ENCODE measurements at regions not wholly inside any gene's neighbourhood (a gene's known extent, or its start where the extent isn't known, plus 50 kb on each side); places are given as distances from the start of the nearest gene placed in this dataset.

- Histone ChIP-seq H3K27me3 (ENCODE audit: control insufficient read depth, insufficient read depth, low read length) (no peaks in the 10 kb centered on the region), H3K4me3 (ENCODE audit: low read depth, low read length) (no peak overlapping the region), H3K36me3 (ENCODE audit: control insufficient read depth, insufficient read depth, low read length) (no peaks in the 10 kb centered on the region)
- ChIA-PET CTCF (no interaction called here), POLR2A (no interaction called here)
- TF ChIP-seq, protein P1, sequence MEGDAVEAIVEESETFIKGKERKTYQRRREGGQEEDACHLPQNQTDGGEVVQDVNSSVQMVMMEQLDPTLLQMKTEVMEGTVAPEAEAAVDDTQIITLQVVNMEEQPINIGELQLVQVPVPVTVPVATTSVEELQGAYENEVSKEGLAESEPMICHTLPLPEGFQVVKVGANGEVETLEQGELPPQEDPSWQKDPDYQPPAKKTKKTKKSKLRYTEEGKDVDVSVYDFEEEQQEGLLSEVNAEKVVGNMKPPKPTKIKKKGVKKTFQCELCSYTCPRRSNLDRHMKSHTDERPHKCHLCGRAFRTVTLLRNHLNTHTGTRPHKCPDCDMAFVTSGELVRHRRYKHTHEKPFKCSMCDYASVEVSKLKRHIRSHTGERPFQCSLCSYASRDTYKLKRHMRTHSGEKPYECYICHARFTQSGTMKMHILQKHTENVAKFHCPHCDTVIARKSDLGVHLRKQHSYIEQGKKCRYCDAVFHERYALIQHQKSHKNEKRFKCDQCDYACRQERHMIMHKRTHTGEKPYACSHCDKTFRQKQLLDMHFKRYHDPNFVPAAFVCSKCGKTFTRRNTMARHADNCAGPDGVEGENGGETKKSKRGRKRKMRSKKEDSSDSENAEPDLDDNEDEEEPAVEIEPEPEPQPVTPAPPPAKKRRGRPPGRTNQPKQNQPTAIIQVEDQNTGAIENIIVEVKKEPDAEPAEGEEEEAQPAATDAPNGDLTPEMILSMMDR (IDR thresholded peaks at IDR 0.05; ENCODE audit: insufficient read depth, low read depth, low read length): no peak
- no peak for DNase-seq (ENCODE audit: low read depth)
Observed at GRCh38 chr15:61390138-61390537, 161.0 kb upstream of the RORA start.

DNA sequence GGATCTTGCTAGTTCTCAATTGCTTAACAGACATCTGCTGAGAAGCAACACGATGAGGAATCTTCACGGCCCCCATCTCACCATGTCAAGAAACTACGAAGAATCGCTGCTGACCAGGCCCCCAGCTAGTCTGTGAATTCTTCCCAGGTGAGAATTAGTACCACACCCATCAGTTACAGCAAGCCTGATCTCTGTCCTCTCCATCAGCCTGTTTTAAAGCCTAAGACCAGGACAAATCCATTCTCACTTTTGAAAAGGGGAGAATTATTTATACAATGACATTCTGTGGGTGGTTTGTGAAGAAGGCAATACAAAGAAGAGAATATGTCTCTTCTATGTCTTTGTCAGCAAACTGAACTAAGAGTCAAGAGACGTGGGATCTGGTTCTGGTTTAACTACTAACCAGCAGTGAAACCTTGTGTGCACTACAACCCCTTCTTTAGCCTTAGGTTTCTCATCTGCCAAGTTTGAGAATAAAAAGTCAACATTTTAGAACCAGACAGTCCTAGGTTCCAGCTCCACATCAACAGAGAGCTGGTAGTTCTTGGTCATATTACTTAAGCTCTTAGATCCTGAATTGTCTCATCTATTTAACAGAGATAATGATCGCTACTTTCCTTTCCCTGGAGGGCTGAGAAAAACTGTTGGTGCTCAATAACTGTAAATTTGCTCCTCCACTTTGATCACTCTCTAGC is 160.4 kb upstream of the RORA start:
- H3K27me3 ChIP-seq (ENCODE audit: control insufficient read depth, insufficient read depth, low read length): no peaks in the 10 kb centered on the region
- no peaks in the 10 kb centered on the region for H3K36me3 ChIP-seq (ENCODE audit: control insufficient read depth, insufficient read depth, low read length)
- ChIA-PET CTCF (no interaction called here), POLR2A (no interaction called here)
- DNase-seq (ENCODE audit: low read depth): no peak
- H3K4me3 ChIP-seq (ENCODE audit: low read depth, low read length): no peak overlapping the region
- TF ChIP-seq, protein P1 (IDR thresholded peaks at IDR 0.05; ENCODE audit: insufficient read depth, low read depth, low read length): no peak

- ChIA-PET CTCF (no interaction called here), POLR2A (no interaction called here)
- H3K27me3 ChIP-seq (ENCODE audit: control insufficient read depth, insufficient read depth, low read length): no peaks in the 10 kb centered on the region
- H3K4me3 ChIP-seq (ENCODE audit: low read depth, low read length): no peak overlapping the region
- no peaks in the 10 kb centered on the region for H3K36me3 ChIP-seq (ENCODE audit: control insufficient read depth, insufficient read depth, low read length)
- TF ChIP-seq, protein P1 (IDR thresholded peaks at IDR 0.05; ENCODE audit: insufficient read depth, low read depth, low read length): no peak
- no peak for DNase-seq (ENCODE audit: low read depth)
Observed at GRCh38 chr15:61387675-61388074, 158.6 kb upstream of the RORA start.

GRCh38 chr15:61383421-61383820 is 154.3 kb upstream of the RORA start:
- Histone ChIP-seq H3K4me3 (ENCODE audit: low read depth, low read length) (no peak overlapping the region), H3K27me3 (ENCODE audit: control insufficient read depth, insufficient read depth, low read length) (no peaks in the 10 kb centered on the region), H3K36me3 (ENCODE audit: control insufficient read depth, insufficient read depth, low read length) (no peaks in the 10 kb centered on the region)
- DNase-seq (ENCODE audit: low read depth): peak; percentile 16
- ChIA-PET CTCF (no interaction called here), POLR2A (no interaction called here)
- TF ChIP-seq, protein P1 (IDR thresholded peaks at IDR 0.05; ENCODE audit: insufficient read depth, low read depth, low read length): no peak

GRCh38 chr15:61382927-61383326 is 153.8 kb upstream of the RORA start:
- no peak for DNase-seq (ENCODE audit: low read depth)
- TF ChIP-seq, protein P1 (IDR thresholded peaks at IDR 0.05; ENCODE audit: insufficient read depth, low read depth, low read length): no peak
- Histone ChIP-seq H3K36me3 (ENCODE audit: control insufficient read depth, insufficient read depth, low read length) (no peaks in the 10 kb centered on the region), H3K27me3 (ENCODE audit: control insufficient read depth, insufficient read depth, low read length) (no peaks in the 10 kb centered on the region), H3K4me3 (ENCODE audit: low read depth, low read length) (no peak overlapping the region)
- POLR2A ChIA-PET: no interaction called here
- CTCF ChIA-PET: no interaction called here

Data from BJ (cell line).